ENCODE measurements at regions not wholly inside any gene's neighbourhood (a gene's known extent, or its start where the extent isn't known, plus 50 kb on each side); places are given as distances from the start of the nearest gene placed in this dataset.
"Not testable (repeated sequence)": the region's sequence is repeated elsewhere in the genome, so short reads cannot be mapped to it uniquely, and the experiment has no call there.

GRCh38 chr4:23952258-23952657 is 62.4 kb upstream of the PPARGC1A start:
- no peak for DNase-seq (ENCODE audit: low read depth)
- no peak for TF ChIP-seq CTCF (conservative IDR thresholded peaks at IDR 0.05; ENCODE audit: low read depth, low read length)
- H3K4me3 ChIP-seq (ENCODE audit: low read depth, low read length): no peak overlapping the region

GRCh38 chr4:23947826-23948225 is 58.0 kb upstream of the PPARGC1A start:
- no peak for DNase-seq (ENCODE audit: low read depth)
- no peak for TF ChIP-seq CTCF (conservative IDR thresholded peaks at IDR 0.05; ENCODE audit: low read depth, low read length)
- no peak overlapping the region for H3K4me3 ChIP-seq (ENCODE audit: low read depth, low read length)

- DNase-seq (ENCODE audit: low read depth): no peak
- no peak for TF ChIP-seq CTCF (conservative IDR thresholded peaks at IDR 0.05; ENCODE audit: low read depth, low read length)
- no peak overlapping the region for H3K4me3 ChIP-seq (ENCODE audit: low read depth, low read length)
Observed at GRCh38 chr4:23946299-23946698, 56.5 kb upstream of the PPARGC1A start.

- TF ChIP-seq CTCF (conservative IDR thresholded peaks at IDR 0.05; ENCODE audit: low read depth, low read length): no peak
Observed at GRCh38 chr4:23945451-23946017, 55.7 kb upstream of the PPARGC1A start.

GRCh38 chr4:23944556-23944955 is 54.7 kb upstream of the PPARGC1A start:
- H3K4me3 ChIP-seq (ENCODE audit: low read depth, low read length): not testable (repeated sequence)

More at GRCh38 chr4:23945451-23946017, 55.7 kb upstream of the PPARGC1A start:
- DNase-seq (ENCODE audit: low read depth): peak; percentile 68
- no peak overlapping the region for H3K4me3 ChIP-seq (ENCODE audit: low read depth, low read length)

GRCh38 chr4:23943478-23943877 is 53.6 kb upstream of the PPARGC1A start:
- H3K4me3 ChIP-seq (ENCODE audit: low read depth, low read length): no peak overlapping the region
- DNase-seq (ENCODE audit: low read depth): no peak
- no peak for TF ChIP-seq CTCF (conservative IDR thresholded peaks at IDR 0.05; ENCODE audit: low read depth, low read length)

More at GRCh38 chr4:23944556-23944955, 54.7 kb upstream of the PPARGC1A start:
- DNase-seq (ENCODE audit: low read depth): not testable (repeated sequence)

- DNase-seq (ENCODE audit: low read depth): no peak
- TF ChIP-seq CTCF (conservative IDR thresholded peaks at IDR 0.05; ENCODE audit: low read depth, low read length): no peak
- H3K4me3 ChIP-seq (ENCODE audit: low read depth, low read length): no peak overlapping the region
Observed at GRCh38 chr4:23942471-23942870, 52.6 kb upstream of the PPARGC1A start.

Measured in epithelial cell of proximal tubule (primary cell).